HEK293 (cell line): ENCODE measurements at regions not wholly inside any gene's neighbourhood (a gene's known extent, or its start where the extent isn't known, plus 50 kb on each side); places are given as distances from the start of the nearest gene placed in this dataset.

Experiments
- CTCF ChIA-PET: fragments of 350-600 bp; formaldehyde crosslinking; extraction: SDS; loops from one replicate; lab custom pipeline; 2021; ENCODE audit warnings: antibody characterized with exemption; lab: Yijun Ruan, JAX
- POLR2A ChIA-PET: fragments of 300-600 bp; formaldehyde crosslinking; extraction: SDS; loops from one replicate; lab custom pipeline; 2020; ENCODE audit warnings: antibody characterized with exemption, inconsistent platforms; lab: Yijun Ruan, JAX
- H3K27ac ChIP-seq: fragments of 200-500 bp; sonication (Bioruptor generic); 2 replicates; pipeline ENCODE4 v1.5.1; 2014; ENCODE audit warnings: low read depth, low read length, control low read depth, inconsistent platforms; ENCODE audit errors: extremely low read depth
- H3K36me3 ChIP-seq, 2 experiments: fragments of 200-500 bp in 1 of 2; sonication (Bioruptor generic) in 1 of 2; 1 replicate in 1 of 2; 2 replicates in 1 of 2; pipeline ENCODE4 v1.5.1; 2014 to 2017; ENCODE audit warnings: inconsistent platforms in 2 of 2, low read length in 2 of 2; ENCODE audit not compliant: control insufficient read depth in 2 of 2, insufficient read depth in 1 of 2
- H3K4me1 ChIP-seq: fragments of 200-500 bp; sonication (Bioruptor generic); 2 replicates; pipeline ENCODE4 v1.5.1; 2014; ENCODE audit warnings: mild to moderate bottlenecking, low read length, inconsistent platforms; ENCODE audit not compliant: control insufficient read depth, insufficient read depth
- H3K4me3 ChIP-seq: 2 replicates; pipeline ENCODE4 v1.5.1; 2011; ENCODE audit warnings: low read depth, mild to moderate bottlenecking, control low read depth, low read length, moderate library complexity
- H3K9me3 ChIP-seq: fragments of 200-500 bp; sonication (Bioruptor generic); 2 replicates; pipeline ENCODE4 v1.5.1; 2014; ENCODE audit warnings: low read depth, low read length, inconsistent platforms; ENCODE audit not compliant: control insufficient read depth, insufficient read depth
- GLI4 ChIP-seq: fragments of 450-650 bp; formaldehyde crosslinking; IDR thresholded peaks from 2 replicates; pipeline ENCODE4 v1.5.1; 2016; ENCODE audit warnings: missing biosample characterization, missing genetic modification characterization
- KLF17 ChIP-seq: fragments of 450-650 bp; formaldehyde crosslinking; IDR thresholded peaks from 2 replicates; pipeline ENCODE4 v1.5.1; 2016; ENCODE audit warnings: missing biosample characterization, missing genetic modification characterization
- KLF9 ChIP-seq: fragments of 450-650 bp; formaldehyde crosslinking; IDR thresholded peaks from 2 replicates; pipeline ENCODE4 v1.5.1; 2016; ENCODE audit warnings: missing biosample characterization, missing genetic modification characterization, low read depth
- PATZ1 ChIP-seq: fragments of 450-650 bp; formaldehyde crosslinking; IDR thresholded peaks from 2 replicates; pipeline ENCODE4 v1.5.1; 2016; ENCODE audit warnings: missing biosample characterization, missing genetic modification characterization
- PRDM1 ChIP-seq: fragments of 450-650 bp; formaldehyde crosslinking; IDR thresholded peaks from 2 replicates; pipeline ENCODE4; 2016; ENCODE audit warnings: missing biosample characterization, missing genetic modification characterization
- PRDM10 ChIP-seq: fragments of 450-650 bp; formaldehyde crosslinking; IDR thresholded peaks from 2 replicates; pipeline ENCODE4 v1.5.1; 2016; ENCODE audit warnings: missing biosample characterization, missing genetic modification characterization
- PRDM6 ChIP-seq: fragments of 450-650 bp; formaldehyde crosslinking; IDR thresholded peaks from 2 replicates; pipeline ENCODE4 v1.5.1; 2017; ENCODE audit warnings: missing biosample characterization, missing genetic modification characterization
- TRIM28 ChIP-seq: IDR thresholded peaks from 2 replicates; pipeline ENCODE4 v1.6.1; 2011; ENCODE audit warnings: low read length, control low read depth, borderline replicate concordance
- TSHZ1 ChIP-seq: fragments of 450-650 bp; formaldehyde crosslinking; IDR thresholded peaks from 2 replicates; pipeline ENCODE4 v1.5.1; 2016; ENCODE audit warnings: missing biosample characterization, missing genetic modification characterization, borderline replicate concordance
- ZEB2 ChIP-seq: fragments of 450-650 bp; formaldehyde crosslinking; IDR thresholded peaks from 2 replicates; pipeline ENCODE4 v1.5.1; 2016; ENCODE audit warnings: missing biosample characterization, missing genetic modification characterization
- ZIC2 ChIP-seq: fragments of 450-650 bp; formaldehyde crosslinking; IDR thresholded peaks from 2 replicates; pipeline ENCODE4 v1.5.1; 2016; ENCODE audit warnings: missing biosample characterization, missing genetic modification characterization
- ZNF157 ChIP-seq: fragments of 450-650 bp; formaldehyde crosslinking; IDR thresholded peaks from 2 replicates; pipeline ENCODE4 v1.5.1; 2016; ENCODE audit warnings: missing biosample characterization, missing genetic modification characterization
- ZNF202 ChIP-seq: fragments of 450-650 bp; formaldehyde crosslinking; IDR thresholded peaks from 2 replicates; pipeline ENCODE4 v1.5.1; 2016; ENCODE audit warnings: missing biosample characterization, missing genetic modification characterization, borderline replicate concordance
- ZNF280D ChIP-seq: fragments of 450-650 bp; formaldehyde crosslinking; IDR thresholded peaks from 2 replicates; pipeline ENCODE4 v1.5.1; 2016; ENCODE audit warnings: missing biosample characterization, missing genetic modification characterization
- ZNF324 ChIP-seq: fragments of 450-650 bp; formaldehyde crosslinking; IDR thresholded peaks from 2 replicates; pipeline ENCODE4 v1.5.1; 2016; ENCODE audit warnings: missing biosample characterization, missing genetic modification characterization
- ZNF366 ChIP-seq: fragments of 450-650 bp; formaldehyde crosslinking; conservative IDR thresholded peaks from 2 replicates; pipeline ENCODE4 v1.5.1; 2016; ENCODE audit warnings: missing biosample characterization, missing genetic modification characterization
- ZNF521 ChIP-seq: fragments of 450-650 bp; formaldehyde crosslinking; IDR thresholded peaks from 2 replicates; pipeline ENCODE4 v1.5.1; 2017; ENCODE audit warnings: missing biosample characterization, mild to moderate bottlenecking, missing genetic modification characterization
- ZNF654 ChIP-seq: fragments of 450-650 bp; formaldehyde crosslinking; IDR thresholded peaks from 2 replicates; pipeline ENCODE4 v1.5.1; 2016; ENCODE audit warnings: low read depth, missing biosample characterization, missing genetic modification characterization
- ZNF701 ChIP-seq: fragments of 450-650 bp; formaldehyde crosslinking; IDR thresholded peaks from 2 replicates; pipeline ENCODE4 v1.5.1; 2016; ENCODE audit warnings: missing biosample characterization, missing genetic modification characterization
- ZXDB ChIP-seq: fragments of 450-650 bp; formaldehyde crosslinking; IDR thresholded peaks from 2 replicates; pipeline ENCODE4 v1.5.1; 2016; ENCODE audit warnings: missing biosample characterization, missing genetic modification characterization

- ChIA-PET CTCF (interaction anchor here (0.6 to 4.7 kb wide), 20 partner anchors 9 to 424 kb away, joined by 3 to 65 read pairs (median 6); partner anchors contain the start of gene CDKN2B), POLR2A (interaction anchor here (0.5 to 3.6 kb wide), 13 partner anchors 24 to 435 kb away, joined by 3 to 51 read pairs (median 4); partner anchors contain the start of genes CDKN2A, CDKN2B, CDKN2B-AS1 and MTAP)
- Histone ChIP-seq H3K27ac (peak overlapping the region; percentile 81), H3K9me3 (no peaks in the 10 kb centered on the region), H3K4me3 (peak overlapping the region; percentile 20), H3K36me3 (no peaks in the 10 kb centered on the region), H3K4me1 (peaks cover 22% of the 10 kb centered on the region)
- TF ChIP-seq KLF17 (tag by site-specific recombination) (peak; percentile 38; the same call in 1 of the 2 replicates), ZIC2 (tag by site-specific recombination) (no peak), ZNF701 (no peak), ZNF202 (tag by site-specific recombination) (no peak), PRDM1 (tag by site-specific recombination) (peak; percentile 91), ZNF521 (no peak), ZNF654 (tag by site-specific recombination) (peak; percentile 15; the same call in 1 of the 2 replicates), KLF9 (tag by site-specific recombination) (no peak), ZNF324 (no peak), ZEB2 (tag by site-specific recombination) (peak; percentile 80), TRIM28 (peak; percentile 24; the same call in 1 of the 2 replicates), PRDM6 (peak; percentile 98), ZNF157 (tag by site-specific recombination) (no peak), ZNF280D (no peak), ZNF366 (tag by site-specific recombination) (peak; percentile 89), PATZ1 (tag by site-specific recombination) (peak; percentile 67), ZXDB (tag by site-specific recombination) (peak; percentile 69; the same call in 1 of the 2 replicates), GLI4 (tag by site-specific recombination) (no peak), TSHZ1 (0 out of 2 replicates have a peak, but pooled peaks have one; percentile 43), PRDM10 (peak; percentile 65; the same call in 1 of the 2 replicates)
These were observed 208.9 kb upstream of the DMRTA1 start for GRCh38 chr9:22237497-22238363.
